Omental fat pad (tissue), 3 donors: ENCODE measurements at regions not wholly inside any gene's neighbourhood (a gene's known extent, or its start where the extent isn't known, plus 50 kb on each side); places are given as distances from the start of the nearest gene placed in this dataset.
A peak's percentile ranks its signal among the peaks of the same experiment; 100 is the strongest.

Source experiments
- ATAC-seq: fragments of 150-250 bp; one replicate; pipeline ENCODE4 v1.9.1; 2016; ENCODE audit warnings: mild to moderate bottlenecking, moderate library complexity; ENCODE audit not compliant: low FRiP score
- DNase-seq: peaks from one replicate; pipeline ENCODE4 v3.0.0-alpha.2; 2019; ENCODE audit warnings: low spot score
- CTCF ChIP-seq, 3 donors: fragments of 450-650 bp; IDR thresholded peaks; one replicate each; pipeline ENCODE4 v1.5.1; 2016 to 2017; ENCODE audit warnings: antibody characterized with exemption in 3 of 3, mild to moderate bottlenecking in 3 of 3, moderate library complexity in 2 of 3

DNA sequence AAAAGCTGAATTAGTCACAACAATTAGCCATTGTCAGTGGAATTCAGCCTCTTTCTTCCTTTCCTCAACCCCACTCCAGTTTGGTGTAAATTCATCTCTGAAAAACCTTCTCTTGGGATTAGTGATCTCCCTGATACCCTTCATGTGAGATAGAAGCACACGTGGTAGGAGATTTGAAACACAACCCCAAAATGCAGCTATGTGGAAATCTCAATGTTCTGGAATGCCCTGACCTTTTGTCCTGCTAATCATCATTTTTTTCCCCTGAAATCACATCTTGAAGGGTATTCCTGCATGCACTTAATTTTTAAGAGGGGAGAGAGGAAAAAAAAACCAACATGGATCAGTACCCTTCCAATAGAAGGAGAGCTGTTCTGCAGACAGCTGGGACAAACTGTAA is 612.6 kb downstream of the EBF1 start:
- no peak for DNase-seq
- ATAC-seq: peak; percentile 24
- TF ChIP-seq CTCF (IDR thresholded peaks at IDR 0.05): no peak

GRCh38 chr5:158486566-158486965 is 613.1 kb downstream of the EBF1 start:
- no peak for TF ChIP-seq CTCF (IDR thresholded peaks at IDR 0.05)
- no peak for DNase-seq
- no peak for ATAC-seq

- no peak for DNase-seq
- peak; percentile 65 for ATAC-seq
- TF ChIP-seq CTCF (IDR thresholded peaks at IDR 0.05): no peak
These were observed 614.1 kb downstream of the EBF1 start for GRCh38 chr5:158485604-158486081.

DNA sequence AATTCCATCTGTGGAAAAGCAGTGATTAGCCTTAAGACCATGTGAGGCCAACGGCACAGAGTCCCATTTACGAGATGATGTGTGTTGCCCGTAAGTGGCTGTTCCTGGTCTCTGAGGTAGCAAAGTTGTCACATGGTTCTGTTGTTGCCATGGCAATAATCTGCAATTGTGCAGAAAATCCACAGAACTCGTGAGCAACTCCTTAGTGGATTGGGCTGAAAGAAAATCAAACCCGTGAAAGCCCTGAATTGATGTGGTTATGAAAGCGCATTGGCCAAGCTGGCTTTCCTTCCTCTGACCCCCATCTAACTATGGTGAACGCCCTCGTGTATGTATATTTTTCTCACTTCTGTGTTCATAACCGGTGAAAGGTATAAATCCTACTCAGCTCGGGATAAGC is 614.7 kb downstream of the EBF1 start:
- ATAC-seq: peak; percentile 15
- no peak for DNase-seq
- no peak for TF ChIP-seq CTCF (IDR thresholded peaks at IDR 0.05)

- no peak for TF ChIP-seq CTCF (IDR thresholded peaks at IDR 0.05)
- no peak for ATAC-seq
- DNase-seq: no peak
These were observed 615.6 kb downstream of the EBF1 start for GRCh38 chr5:158484150-158484549.

GRCh38 chr5:158483281-158483860 is 616.3 kb downstream of the EBF1 start:
- no peak for DNase-seq
- TF ChIP-seq CTCF (IDR thresholded peaks at IDR 0.05): no peak
- no peak for ATAC-seq

DNA sequence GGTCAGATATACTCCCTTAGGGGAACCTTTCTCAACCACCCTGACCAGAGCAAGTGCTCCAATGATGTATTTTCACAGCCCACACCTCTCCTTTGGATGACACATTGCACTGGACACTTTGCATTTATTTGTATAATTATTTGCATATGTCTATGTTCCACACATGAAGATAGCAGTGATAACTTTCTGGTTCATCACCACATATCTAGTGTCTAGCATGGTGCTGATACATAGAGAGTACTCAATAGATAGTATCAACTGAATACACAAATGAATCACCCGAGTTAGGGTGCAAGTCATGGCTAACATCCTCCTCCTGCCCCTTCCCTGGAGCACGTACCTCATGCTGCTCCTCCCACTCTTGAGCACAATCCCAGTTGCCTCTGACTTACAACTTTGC is 617.6 kb downstream of the EBF1 start:
- no peak for TF ChIP-seq CTCF (IDR thresholded peaks at IDR 0.05)
- ATAC-seq (no peak), DNase-seq (no peak)
